HG03432 (cell line): ENCODE measurements at regions not wholly inside any gene's neighbourhood (a gene's known extent, or its start where the extent isn't known, plus 50 kb on each side); places are given as distances from the start of the nearest gene placed in this dataset.
"Not testable (repeated sequence)": the region's sequence is repeated elsewhere in the genome, so short reads cannot be mapped to it uniquely, and the experiment has no call there.

Experiments
- ATAC-seq: cut with Tn5 transposase; IDR thresholded peaks from one replicate; pipeline ENCODE4 v1.9.1; 2021; ENCODE audit warnings: mild to moderate bottlenecking, moderate library complexity; ENCODE audit not compliant: unreplicated experiment

- no peak for ATAC-seq
These were observed 104.6 kb upstream of the PLEKHG1 start for GRCh38 chr6:150495126-150495525.

GRCh38 chr6:150496629-150497028, 103.1 kb upstream of the PLEKHG1 start:
- no peak for ATAC-seq

GRCh38 chr6:150499882-150500312, 99.8 kb upstream of the PLEKHG1 start:
- ATAC-seq, result no peak

- not testable (repeated sequence) for ATAC-seq
These were observed 99.1 kb upstream of the PLEKHG1 start for GRCh38 chr6:150500568-150500967.

- ATAC-seq, result no peak
These were observed 96.6 kb upstream of the PLEKHG1 start for GRCh38 chr6:150503041-150503440.

GRCh38 chr6:150503586-150504339, 95.9 kb upstream of the PLEKHG1 start:
- no peak for ATAC-seq

- ATAC-seq, result not testable (repeated sequence)
These were observed 92.3 kb upstream of the PLEKHG1 start for GRCh38 chr6:150507361-150507760.

- no peak for ATAC-seq
These were observed 89.1 kb upstream of the PLEKHG1 start for GRCh38 chr6:150510576-150510975.

- ATAC-seq, result no peak
These were observed 88.4 kb upstream of the PLEKHG1 start for GRCh38 chr6:150511313-150511712.

GRCh38 chr6:150514806-150515380, 84.8 kb upstream of the PLEKHG1 start:
- ATAC-seq, result no peak

GRCh38 chr6:150516199-150516598, 83.5 kb upstream of the PLEKHG1 start:
- no peak for ATAC-seq

- no peak for ATAC-seq
These were observed 82.5 kb upstream of the PLEKHG1 start for GRCh38 chr6:150517175-150517574.

GRCh38 chr6:150521482-150521881, 78.2 kb upstream of the PLEKHG1 start:
- no peak for ATAC-seq

- not testable (repeated sequence) for ATAC-seq
These were observed 76.5 kb upstream of the PLEKHG1 start for GRCh38 chr6:150523216-150523615.

GRCh38 chr6:150525300-150525699, 74.4 kb upstream of the PLEKHG1 start:
- ATAC-seq, result no peak

- ATAC-seq, result no peak
These were observed 72.6 kb upstream of the PLEKHG1 start for GRCh38 chr6:150527100-150527499.

GRCh38 chr6:150528648-150529285, 70.9 kb upstream of the PLEKHG1 start:
- peak; percentile 73 for ATAC-seq

- no peak for ATAC-seq
These were observed 70.0 kb upstream of the PLEKHG1 start for GRCh38 chr6:150529646-150530045.

- ATAC-seq, result no peak
These were observed 67.7 kb upstream of the PLEKHG1 start for GRCh38 chr6:150531957-150532356.

- no peak for ATAC-seq
These were observed 65.1 kb upstream of the PLEKHG1 start for GRCh38 chr6:150534553-150534952.

- ATAC-seq, result no peak
These were observed 64.4 kb upstream of the PLEKHG1 start for GRCh38 chr6:150535151-150535804.

GRCh38 chr6:150535818-150536220, 63.9 kb upstream of the PLEKHG1 start:
- no peak for ATAC-seq
